MM.1S (cell line): ENCODE measurements at regions not wholly inside any gene's neighbourhood (a gene's known extent, or its start where the extent isn't known, plus 50 kb on each side); places are given as distances from the start of the nearest gene placed in this dataset.

Experiments
- DNase-seq: peaks from one replicate; pipeline ENCODE4 v3.0.0-alpha.2; 2015
- H2AFZ ChIP-seq: fragments of 300-600 bp; sonication (generic); 2 replicates; pipeline ENCODE4 v1.6.0; 2016; ENCODE audit warnings: antibody characterized with exemption, low read length
- H3F3A ChIP-seq: fragments of 300-600 bp; sonication (generic); 2 replicates; pipeline ENCODE4 v1.6.1; 2016; ENCODE audit warnings: mild to moderate bottlenecking, antibody characterized with exemption, low read length, moderate library complexity, mixed read lengths; ENCODE audit not compliant: insufficient read depth
- H3K27ac ChIP-seq: fragments of 300-600 bp; sonication (generic); 2 replicates; pipeline ENCODE4 v1.5.1; 2016; ENCODE audit warnings: mild to moderate bottlenecking, low read length
- H3K27me3 ChIP-seq: fragments of 300-600 bp; sonication (generic); replicated peaks from 2 replicates; pipeline ENCODE4 v1.6.0; 2016; ENCODE audit warnings: low read length; ENCODE audit not compliant: insufficient read depth
- H3K36me3 ChIP-seq: fragments of 300-600 bp; sonication (generic); replicated peaks from 2 replicates; pipeline ENCODE4 v1.6.1; 2016; ENCODE audit warnings: mild to moderate bottlenecking, low read length, mixed read lengths; ENCODE audit not compliant: insufficient read depth
- H3K4me1 ChIP-seq: fragments of 300-600 bp; sonication (generic); 2 replicates; pipeline ENCODE4 v1.6.1; 2016; ENCODE audit warnings: low read length, mixed read lengths
- H3K4me2 ChIP-seq: fragments of 300-600 bp; sonication (generic); 2 replicates; pipeline ENCODE4 v1.6.0; 2016; ENCODE audit warnings: low read depth, low read length
- H3K4me3 ChIP-seq: fragments of 300-600 bp; sonication (generic); 2 replicates; pipeline ENCODE4 v1.5.1; 2016; ENCODE audit warnings: low read length, mixed read lengths
- H3K79me2 ChIP-seq: fragments of 300-600 bp; sonication (generic); 2 replicates; pipeline ENCODE4 v1.6.1; 2016; ENCODE audit warnings: mixed run types, low read length, mixed read lengths
- H3K9ac ChIP-seq: fragments of 300-600 bp; sonication (generic); 2 replicates; pipeline ENCODE4 v1.6.1; 2016; ENCODE audit warnings: low read length, mixed read lengths
- H3K9me2 ChIP-seq: fragments of 300-600 bp; sonication (generic); replicated peaks from 2 replicates; pipeline ENCODE4 v1.6.1; 2016; ENCODE audit warnings: mild to moderate bottlenecking, low read length, mixed read lengths; ENCODE audit not compliant: insufficient read depth
- H3K9me3 ChIP-seq: fragments of 300-600 bp; sonication (generic); replicated peaks from 2 replicates; pipeline ENCODE4 v1.6.1; 2016; ENCODE audit warnings: mild to moderate bottlenecking, low read length, mixed read lengths; ENCODE audit not compliant: insufficient read depth
- H4K20me1 ChIP-seq: fragments of 300-600 bp; sonication (generic); 2 replicates; pipeline ENCODE4 v1.6.1; 2016; ENCODE audit warnings: mild to moderate bottlenecking, low read length, moderate library complexity, mixed read lengths; ENCODE audit not compliant: insufficient read depth
- CTCF ChIP-seq: fragments of 300-600 bp; sonication (generic); IDR thresholded peaks from 2 replicates; pipeline ENCODE4 v1.5.1; 2016; ENCODE audit warnings: antibody characterized with exemption, low read length, mixed read lengths
- EZH2 ChIP-seq: fragments of 300-600 bp; sonication (generic); optimal IDR thresholded peaks from 2 replicates; pipeline ENCODE3; 2017; ENCODE audit warnings: low read depth, mild to moderate bottlenecking, antibody characterized with exemption, low read length, mixed read lengths
- EZH2phosphoT487 ChIP-seq: fragments of 300-600 bp; sonication (generic); IDR thresholded peaks from 2 replicates; pipeline ENCODE4 v1.6.1; 2018; ENCODE audit warnings: antibody characterized with exemption, low read length

- Histone ChIP-seq H3K79me2 (no peaks in the 10 kb centered on the region), H3K36me3 (no peaks in the 10 kb centered on the region), H2AFZ (no peak overlapping the region), H4K20me1 (no peaks in the 10 kb centered on the region), H3K9me2 (no peaks in the 10 kb centered on the region), H3K9me3 (no peaks in the 10 kb centered on the region), H3K9ac (no peak overlapping the region), H3K27ac (no peak overlapping the region), H3K4me2 (no peak overlapping the region), H3K27me3 (no peaks in the 10 kb centered on the region), H3K4me3 (no peak overlapping the region), H3K4me1 (no peaks in the 10 kb centered on the region), H3F3A (no peaks in the 10 kb centered on the region)
- TF ChIP-seq EZH2 (no peak), CTCF (no peak), EZH2phosphoT487 (no peak)
- no peak for DNase-seq
Measured at GRCh38 chr6:15780437-15780836, 117.6 kb upstream of the DTNBP1 start.

- no peaks in the 10 kb centered on the region for H3K4me1 ChIP-seq
- DNase-seq, result no peak
- H3K36me3 ChIP-seq, result no peaks in the 10 kb centered on the region
- no peaks in the 10 kb centered on the region for H4K20me1 ChIP-seq
- H2AFZ ChIP-seq, result no peak overlapping the region
- TF ChIP-seq EZH2phosphoT487 (no peak), CTCF (no peak)
- H3K4me3 ChIP-seq, result no peak overlapping the region
- no peak overlapping the region for H3K27ac ChIP-seq
- H3K9me3 ChIP-seq, result no peaks in the 10 kb centered on the region
- H3K27me3 ChIP-seq, result no peaks in the 10 kb centered on the region
- no peaks in the 10 kb centered on the region for H3K9me2 ChIP-seq
- H3K9ac ChIP-seq, result no peak overlapping the region
- no peaks in the 10 kb centered on the region for H3F3A ChIP-seq
- H3K79me2 ChIP-seq, result no peaks in the 10 kb centered on the region
- H3K4me2 ChIP-seq, result no peak overlapping the region
Measured at GRCh38 chr6:15779726-15780125, 116.9 kb upstream of the DTNBP1 start.

- Histone ChIP-seq H2AFZ (no peak overlapping the region), H3K9me2 (no peaks in the 10 kb centered on the region), H3K4me2 (no peak overlapping the region), H3K79me2 (no peaks in the 10 kb centered on the region), H4K20me1 (no peaks in the 10 kb centered on the region), H3K27ac (no peak overlapping the region), H3K9me3 (no peaks in the 10 kb centered on the region), H3K36me3 (no peaks in the 10 kb centered on the region), H3K4me3 (no peak overlapping the region), H3K27me3 (no peaks in the 10 kb centered on the region), H3K4me1 (no peaks in the 10 kb centered on the region), H3K9ac (no peak overlapping the region), H3F3A (no peaks in the 10 kb centered on the region)
- TF ChIP-seq EZH2phosphoT487 (no peak), EZH2 (no peak), CTCF (no peak)
- DNase-seq, result no peak
Measured at GRCh38 chr6:15776458-15776980, 113.7 kb upstream of the DTNBP1 start.
